IMR-90 (cell line): ENCODE measurements at regions not wholly inside any gene's neighbourhood (a gene's known extent, or its start where the extent isn't known, plus 50 kb on each side); places are given as distances from the start of the nearest gene placed in this dataset.

Source experiments
- ATAC-seq: fragments of 200-7000 bp; cut with Tn5 transposase; 2 replicates; pipeline ENCODE4 v1.9.1; 2020; ENCODE audit warnings: low read depth, mild to moderate bottlenecking, moderate library complexity
- BruUV-seq: library from RNA; stranded (reverse); fragments of 400-500 nt; replicated peaks from 2 replicates; lab custom pipeline; 2021; lab: Mats Ljungman, UMichigan
- CTCF ChIA-PET: fragments of 300-600 bp; formaldehyde crosslinking; extraction: SDS; loops from one replicate; lab custom pipeline; 2021; ENCODE audit warnings: antibody characterized with exemption; lab: Yijun Ruan, JAX
- POLR2A ChIA-PET: fragments of 300-600 bp; sonication (Branson Sonifier 250); formaldehyde crosslinking; loops from one replicate; lab custom pipeline; 2022; ENCODE audit warnings: antibody characterized with exemption; ENCODE audit not compliant: unreplicated experiment; lab: Charles Lee
- DNase-seq: peaks from one replicate; pipeline ENCODE4 v3.0.0; 2013
- H2AFZ ChIP-seq: replicated peaks from 2 replicates; pipeline ENCODE3; 2013; ENCODE audit warnings: low read length, mild to moderate bottlenecking; ENCODE audit not compliant: poor library complexity
- H2AK5ac ChIP-seq: 2 replicates; pipeline ENCODE4 v1.6.1; 2013; ENCODE audit warnings: low read depth, low read length, inconsistent platforms
- H2AK9ac ChIP-seq: replicated peaks from 2 replicates; pipeline ENCODE3; 2013; ENCODE audit warnings: mild to moderate bottlenecking, low read depth, low read length, moderate library complexity; ENCODE audit not compliant: poor library complexity
- H2BK120ac ChIP-seq: 2 replicates; pipeline ENCODE4 v1.6.1; 2013; ENCODE audit warnings: low read depth, low read length, inconsistent platforms
- H2BK15ac ChIP-seq: 3 replicates; pipeline ENCODE4 v1.6.1; 2013; ENCODE audit warnings: low read depth, low read length, inconsistent platforms
- H2BK20ac ChIP-seq: 2 replicates; pipeline ENCODE4 v1.6.1; 2013; ENCODE audit warnings: low read depth, mild to moderate bottlenecking, inconsistent platforms, low read length, moderate library complexity
- H2BK5ac ChIP-seq: 2 replicates; pipeline ENCODE4 v1.6.1; 2013; ENCODE audit warnings: mild to moderate bottlenecking, low read depth, low read length, inconsistent platforms; ENCODE audit not compliant: poor library complexity, severe bottlenecking
- H3K14ac ChIP-seq: replicated peaks from 2 replicates; pipeline ENCODE4 v1.6.1; 2013; ENCODE audit warnings: low read depth, low read length, inconsistent platforms
- H3K18ac ChIP-seq: 2 replicates; pipeline ENCODE4 v1.6.1; 2013; ENCODE audit warnings: low read depth, low read length, control low read depth
- H3K23ac ChIP-seq: 2 replicates; pipeline ENCODE4 v1.6.1; 2013; ENCODE audit warnings: low read depth, low read length, inconsistent platforms
- H3K27ac ChIP-seq: 2 replicates; pipeline ENCODE4 v1.5.1; 2013; ENCODE audit warnings: mild to moderate bottlenecking, control low read depth, low read length; ENCODE audit not compliant: insufficient read depth
- H3K27me3 ChIP-seq: 2 replicates; pipeline ENCODE4 v1.6.1; 2013; ENCODE audit warnings: low read length; ENCODE audit not compliant: control insufficient read depth, insufficient read depth
- H3K36me3 ChIP-seq: 2 replicates; pipeline ENCODE4 v1.6.1; 2013; ENCODE audit warnings: low read length, mixed read lengths; ENCODE audit not compliant: control insufficient read depth, insufficient read depth
- H3K4ac ChIP-seq: 2 replicates; pipeline ENCODE4 v1.6.1; 2013; ENCODE audit warnings: low read depth, low read length, inconsistent platforms
- H3K4me1 ChIP-seq: 2 replicates; pipeline ENCODE4 v1.6.1; 2013; ENCODE audit warnings: low read length, mixed read lengths; ENCODE audit not compliant: control insufficient read depth, insufficient read depth
- H3K4me2 ChIP-seq: 2 replicates; pipeline ENCODE4 v1.6.1; 2013; ENCODE audit warnings: low read depth, mild to moderate bottlenecking, control low read depth, low read length, moderate library complexity
- H3K4me3 ChIP-seq: 2 replicates; pipeline ENCODE4 v1.5.1; 2013; ENCODE audit warnings: low read depth, mild to moderate bottlenecking, control low read depth, low read length, moderate library complexity; ENCODE audit not compliant: insufficient read depth
- H3K56ac ChIP-seq: 2 replicates; pipeline ENCODE4 v1.6.1; 2013; ENCODE audit warnings: low read length, inconsistent platforms; ENCODE audit not compliant: insufficient read depth; ENCODE audit errors: extremely low read depth
- H3K79me1 ChIP-seq, 2 experiments: 2 replicates each; pipeline ENCODE4 v1.6.1; 2013; ENCODE audit warnings: low read length in 2 of 2, inconsistent platforms in 1 of 2, low read depth in 1 of 2
- H3K9ac ChIP-seq: 2 replicates; pipeline ENCODE4 v1.6.1; 2013; ENCODE audit warnings: low read depth, low read length, control low read depth
- H3K9me1 ChIP-seq: 2 replicates; pipeline ENCODE4 v1.6.1; 2013; ENCODE audit warnings: low read length, inconsistent platforms; ENCODE audit not compliant: insufficient read depth
- H3K9me3 ChIP-seq: 2 replicates; pipeline ENCODE4 v1.6.1; 2013; ENCODE audit warnings: low read length; ENCODE audit not compliant: control insufficient read depth, insufficient read depth
- H4K20me1 ChIP-seq: 2 replicates; pipeline ENCODE4 v1.6.1; 2013; ENCODE audit warnings: low read length, inconsistent platforms; ENCODE audit not compliant: insufficient read depth
- H4K5ac ChIP-seq: 2 replicates; pipeline ENCODE4 v1.6.1; 2013; ENCODE audit warnings: mild to moderate bottlenecking, low read depth, low read length, control low read depth
- H4K8ac ChIP-seq, 2 experiments: 2 replicates each; pipeline ENCODE4 v1.6.1; 2013; ENCODE audit warnings: low read depth in 2 of 2, low read length in 2 of 2, control low read depth in 1 of 2, inconsistent platforms in 1 of 2
- H4K91ac ChIP-seq: 2 replicates; pipeline ENCODE4 v1.6.1; 2013; ENCODE audit warnings: low read depth, low read length, inconsistent platforms; ENCODE audit not compliant: insufficient read depth
- CTCF ChIP-seq: conservative IDR thresholded peaks from 2 replicates; pipeline ENCODE4 v1.5.1; 2012; ENCODE audit warnings: mild to moderate bottlenecking, low read depth, low read length, improper control_type of control experiment
- MAFK ChIP-seq: IDR thresholded peaks from 2 replicates; pipeline ENCODE4 v1.6.1; 2012; ENCODE audit warnings: low read depth, low read length, improper control_type of control experiment
- RCOR1 ChIP-seq: IDR thresholded peaks from 2 replicates; pipeline ENCODE4 v1.6.1; 2012; ENCODE audit warnings: mild to moderate bottlenecking, low read length, improper control_type of control experiment; ENCODE audit not compliant: insufficient replicate concordance
- dilution Hi-C: fragments of 300-500 bp; cut with HindIII; formaldehyde crosslinking; loops from one replicate; pipeline ENCODE4 v1.14.3; 2018; ENCODE audit warnings: low sequenced_read_pairs; ENCODE audit not compliant: unreplicated experiment
- in situ Hi-C: fragments of 300-500 bp; cut with MboI; formaldehyde crosslinking; loops from 3 replicates; pipeline ENCODE4 v1.14.3; 2019; ENCODE audit warnings: low sequenced_read_pairs, inconsistent platforms, mixed read lengths
- intact Hi-C: fragments of 100-400 bp; cut with micrococcal nuclease; formaldehyde crosslinking; loops from 2 replicates; pipeline ENCODE4 v1.10.0; 2022

- Histone ChIP-seq H2BK120ac (no peak overlapping the region), H3K4me2 (no peak overlapping the region), H3K23ac (no peak overlapping the region), H3K18ac (no peak overlapping the region), H3K9ac (no peak overlapping the region), H2BK5ac (no peak overlapping the region), H2AK5ac (no peak overlapping the region), H4K5ac (no peak overlapping the region), H3K27ac (no peak overlapping the region), H4K20me1 (no peaks in the 10 kb centered on the region), H3K36me3 (no peaks in the 10 kb centered on the region), H4K91ac (no peak overlapping the region), H3K9me1 (no peaks in the 10 kb centered on the region), H2BK15ac (no peak overlapping the region), H4K8ac (no peak overlapping the region), H3K56ac (no peak overlapping the region), H3K79me1 (no peaks in the 10 kb centered on the region), H3K9me3 (no peaks in the 10 kb centered on the region), H2BK20ac (no peak overlapping the region), H3K27me3 (peaks cover 2% of the 10 kb centered on the region; the same call in 1 of the 2 replicates), H2AK9ac (no peak overlapping the region), H3K4me3 (no peak overlapping the region), H2AFZ (no peak overlapping the region), H3K4ac (no peak overlapping the region), H3K4me1 (no peaks in the 10 kb centered on the region), H3K14ac (no peak overlapping the region)
- in situ Hi-C loops (no loop called here), intact Hi-C loops (loop anchor here (5.0 kb wide), 1 partner anchor 143 kb away; no protein-coding TSS in a partner anchor), dilution Hi-C loops (no loop called here)
- DNase-seq: no peak
- POLR2A ChIA-PET: no interaction called here
- BruUV-seq: no TSS peak
- TF ChIP-seq RCOR1 (no peak), CTCF (no peak), MAFK (no peak)
- no peak for ATAC-seq
- CTCF ChIA-PET: interaction anchor here (1.3 kb wide), 1 partner anchor 10 kb away, joined by 3 read pairs; no protein-coding TSS in a partner anchor
These were observed 71.9 kb downstream of the MRPL32 start for GRCh38 chr7:43004082-43004481.
